ENCODE measurements at regions not wholly inside any gene's neighbourhood (a gene's known extent, or its start where the extent isn't known, plus 50 kb on each side); places are given as distances from the start of the nearest gene placed in this dataset.

GRCh38 chr18:65326805-65327204, 424.0 kb upstream of the CDH7 start:
- TF ChIP-seq CTCF (IDR thresholded peaks at IDR 0.05) = no peak
- no peak for TF ChIP-seq POLR2AphosphoS5 (IDR thresholded peaks at IDR 0.05)
